Fibroblast of lung (primary cell): ENCODE measurements at regions not wholly inside any gene's neighbourhood (a gene's known extent, or its start where the extent isn't known, plus 50 kb on each side); places are given as distances from the start of the nearest gene placed in this dataset.
A peak's percentile ranks its signal among the peaks of the same experiment; 100 is the strongest.

Experiments
- DNase-seq, 2 donors: peaks; one replicate each; pipeline versions ENCODE4 v3.0.0 to v3.0.0-alpha.2; 2010; ENCODE audit warnings: low read depth in 2 of 2
- H2AFZ ChIP-seq: 2 replicates; pipeline ENCODE4 v1.5.1; 2012; ENCODE audit warnings: low read length, control low read depth, inconsistent platforms
- H3K27ac ChIP-seq: 2 replicates; pipeline ENCODE4 v1.5.1; 2011; ENCODE audit warnings: low read length, control low read depth; ENCODE audit not compliant: insufficient read depth
- H3K27me3 ChIP-seq: 2 replicates; pipeline ENCODE4 v1.5.1; 2011; ENCODE audit warnings: mild to moderate bottlenecking, low read length; ENCODE audit not compliant: control insufficient read depth, insufficient read depth
- H3K36me3 ChIP-seq: 2 replicates; pipeline ENCODE4 v1.5.1; 2011; ENCODE audit warnings: low read length; ENCODE audit not compliant: control insufficient read depth, insufficient read depth
- H3K4me1 ChIP-seq: 2 replicates; pipeline ENCODE4 v1.5.1; 2011; ENCODE audit warnings: low read length; ENCODE audit not compliant: control insufficient read depth, insufficient read depth; ENCODE audit errors: extremely low read depth
- H3K4me2 ChIP-seq: 2 replicates; pipeline ENCODE4 v1.5.1; 2011; ENCODE audit warnings: low read length, control low read depth; ENCODE audit not compliant: insufficient read depth; ENCODE audit errors: extremely low read depth
- H3K4me3 ChIP-seq, 4 experiments: fragments of 200-600 bp in 1 of 4; sonication (generic) in 1 of 4; replicated peaks in 1 of 4; 2 replicates each; pipeline ENCODE4 v1.5.1; 2011 to 2016; ENCODE audit warnings: low read length in 4 of 4, low read depth in 3 of 4, mild to moderate bottlenecking in 3 of 4, control low read depth in 2 of 4, inconsistent platforms in 1 of 4, mixed read lengths in 1 of 4; ENCODE audit not compliant: insufficient read depth in 1 of 4; ENCODE audit errors: control extremely low read depth in 1 of 4
- H3K79me2 ChIP-seq: 2 replicates; pipeline ENCODE4 v1.5.1; 2012; ENCODE audit warnings: mild to moderate bottlenecking, low read length, inconsistent platforms; ENCODE audit not compliant: control insufficient read depth, insufficient read depth
- H3K9ac ChIP-seq: 2 replicates; pipeline ENCODE4 v1.5.1; 2011; ENCODE audit warnings: mild to moderate bottlenecking, low read length, control low read depth; ENCODE audit not compliant: insufficient read depth
- H3K9me3 ChIP-seq: 2 replicates; pipeline ENCODE4 v1.5.1; 2012; ENCODE audit warnings: low read depth, low read length; ENCODE audit not compliant: control insufficient read depth, insufficient read depth
- H4K20me1 ChIP-seq: 2 replicates; pipeline ENCODE4 v1.5.1; 2011; ENCODE audit warnings: low read length; ENCODE audit not compliant: control insufficient read depth, insufficient read depth; ENCODE audit errors: extremely low read depth
- EZH2 ChIP-seq: IDR thresholded peaks from 2 replicates; pipeline ENCODE4 v1.5.1; 2012; ENCODE audit warnings: low read length, control low read depth, mild to moderate bottlenecking; ENCODE audit errors: missing control alignments
- TF ChIP-seq, protein P1 (sequence below), 2 donors: IDR thresholded peaks in 1 of 2; conservative IDR thresholded peaks in 1 of 2; 1 replicate in 1 of 2; 2 replicates in 1 of 2; pipeline ENCODE4 v1.5.1; 2011 to 2012; ENCODE audit warnings: low read length in 2 of 2, control low read depth in 1 of 2, inconsistent platforms in 1 of 2, low read depth in 1 of 2, mild to moderate bottlenecking in 1 of 2

DNA sequence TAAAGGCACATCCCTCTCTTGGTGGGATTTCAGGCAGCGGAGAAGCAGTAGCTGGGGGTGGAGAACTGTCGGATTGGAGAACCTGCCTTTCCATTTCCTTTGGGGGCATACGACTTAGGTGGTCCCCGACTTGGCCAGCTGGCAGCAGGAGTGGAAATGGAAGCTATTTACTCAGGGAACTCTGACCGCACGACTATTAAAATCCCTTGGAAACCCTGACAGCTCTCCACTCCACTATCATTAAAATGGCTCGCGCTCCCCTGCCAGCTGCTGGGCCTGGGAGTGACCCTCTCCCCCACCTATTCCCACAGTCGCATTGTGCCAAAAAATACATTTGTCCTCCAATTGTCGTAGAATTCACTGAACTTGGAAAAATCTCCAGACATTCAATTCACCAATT, 77.7 kb upstream of the APCDD1 start:
- Histone ChIP-seq H3K79me2 (no peaks in the 10 kb centered on the region), H3K9ac (no peak overlapping the region), H3K27ac (peak overlapping the region; percentile 80), H3K27me3 (no peaks in the 10 kb centered on the region), H4K20me1 (no peaks in the 10 kb centered on the region), H3K4me2 (no peak overlapping the region), H3K36me3 (no peaks in the 10 kb centered on the region), H3K4me1 (peaks cover 2% of the 10 kb centered on the region), H2AFZ (no peak overlapping the region), H3K4me3 (no peak overlapping the region), H3K9me3 (no peaks in the 10 kb centered on the region)
- DNase-seq, result peak in 1 of 2 donors; percentile 59
- TF ChIP-seq, protein P1, sequence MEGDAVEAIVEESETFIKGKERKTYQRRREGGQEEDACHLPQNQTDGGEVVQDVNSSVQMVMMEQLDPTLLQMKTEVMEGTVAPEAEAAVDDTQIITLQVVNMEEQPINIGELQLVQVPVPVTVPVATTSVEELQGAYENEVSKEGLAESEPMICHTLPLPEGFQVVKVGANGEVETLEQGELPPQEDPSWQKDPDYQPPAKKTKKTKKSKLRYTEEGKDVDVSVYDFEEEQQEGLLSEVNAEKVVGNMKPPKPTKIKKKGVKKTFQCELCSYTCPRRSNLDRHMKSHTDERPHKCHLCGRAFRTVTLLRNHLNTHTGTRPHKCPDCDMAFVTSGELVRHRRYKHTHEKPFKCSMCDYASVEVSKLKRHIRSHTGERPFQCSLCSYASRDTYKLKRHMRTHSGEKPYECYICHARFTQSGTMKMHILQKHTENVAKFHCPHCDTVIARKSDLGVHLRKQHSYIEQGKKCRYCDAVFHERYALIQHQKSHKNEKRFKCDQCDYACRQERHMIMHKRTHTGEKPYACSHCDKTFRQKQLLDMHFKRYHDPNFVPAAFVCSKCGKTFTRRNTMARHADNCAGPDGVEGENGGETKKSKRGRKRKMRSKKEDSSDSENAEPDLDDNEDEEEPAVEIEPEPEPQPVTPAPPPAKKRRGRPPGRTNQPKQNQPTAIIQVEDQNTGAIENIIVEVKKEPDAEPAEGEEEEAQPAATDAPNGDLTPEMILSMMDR (conservative IDR thresholded peaks at IDR 0.05 in 1 of 2, IDR thresholded peaks at IDR 0.05 in 1 of 2; ENCODE audit: low read depth in 1 of 2, low read length in 2 of 2), result no peak
- TF ChIP-seq EZH2, result no peak

DNA sequence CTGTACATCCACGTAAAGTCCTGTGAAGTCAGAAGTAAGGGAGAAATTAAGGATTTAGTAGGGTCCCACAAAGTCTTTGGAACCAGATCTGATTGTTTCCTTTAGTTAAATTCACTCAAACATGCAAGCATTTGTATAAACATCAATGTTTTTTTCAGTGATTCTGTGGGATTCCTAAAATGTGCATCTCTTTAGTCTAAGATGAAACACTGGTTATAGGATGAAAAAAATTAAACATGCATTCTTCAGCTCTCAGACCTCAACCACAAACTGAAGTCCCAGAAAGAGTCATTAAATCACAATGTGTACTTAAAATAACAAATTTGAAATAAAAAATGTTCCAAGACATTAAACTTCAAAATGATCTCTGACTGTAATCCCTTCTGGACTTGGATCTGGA, 76.5 kb upstream of the APCDD1 start:
- no peaks in the 10 kb centered on the region for H3K36me3 ChIP-seq
- H3K79me2 ChIP-seq, result no peaks in the 10 kb centered on the region
- H3K9ac ChIP-seq, result no peak overlapping the region
- peak overlapping the region; percentile 80 for H3K27ac ChIP-seq
- H3K4me2 ChIP-seq, result peak overlapping the region; percentile 82
- no peak overlapping the region for H2AFZ ChIP-seq
- peak; percentile 40 to 83 for DNase-seq
- TF ChIP-seq, protein P1 (conservative IDR thresholded peaks at IDR 0.05 in 1 of 2, IDR thresholded peaks at IDR 0.05 in 1 of 2; ENCODE audit: low read depth in 1 of 2, low read length in 2 of 2), result no peak
- TF ChIP-seq EZH2, result no peak
- H3K9me3 ChIP-seq, result no peaks in the 10 kb centered on the region
- H3K4me3 ChIP-seq, result no peak overlapping the region
- H3K4me1 ChIP-seq, result peaks cover 2% of the 10 kb centered on the region
- no peaks in the 10 kb centered on the region for H3K27me3 ChIP-seq
- H4K20me1 ChIP-seq, result no peaks in the 10 kb centered on the region

DNA sequence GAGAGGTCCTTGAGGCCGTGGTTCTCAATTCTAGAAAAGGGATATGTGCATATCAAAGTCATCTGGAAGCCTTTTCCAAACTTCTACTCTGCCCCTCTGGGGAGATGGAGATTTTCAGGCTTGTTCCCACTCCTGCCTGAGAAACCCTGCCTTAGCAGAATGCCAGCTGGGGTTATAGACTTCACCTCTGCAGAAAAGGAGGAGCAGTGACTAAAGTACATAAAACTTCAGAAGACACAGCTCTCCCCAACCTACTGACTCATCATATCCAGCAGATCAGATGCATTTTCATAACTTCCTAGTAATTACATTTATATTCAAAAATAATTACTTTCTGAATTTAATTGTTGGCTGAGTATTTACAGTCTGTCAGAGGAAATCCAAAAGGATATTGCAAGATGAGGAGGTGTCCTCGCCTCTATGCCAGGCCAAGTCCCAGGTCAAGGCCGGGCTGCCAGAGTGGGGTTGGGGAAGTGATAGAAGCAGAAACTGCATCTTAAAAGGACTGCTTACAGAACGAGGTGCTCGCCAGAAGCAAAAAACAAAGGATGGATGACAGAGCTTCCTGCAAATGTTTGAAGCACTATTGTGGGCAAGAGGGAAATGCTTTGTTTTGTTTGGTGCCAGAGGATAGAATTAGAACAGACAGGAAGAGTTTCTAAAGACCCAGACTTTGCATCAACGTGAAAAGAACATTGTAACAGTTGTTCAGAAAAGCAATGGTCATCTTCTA, 75.6 kb upstream of the APCDD1 start:
- H3K9me3 ChIP-seq, result no peaks in the 10 kb centered on the region
- DNase-seq, result peak in 1 of 2 donors; percentile 66
- no peaks in the 10 kb centered on the region for H3K79me2 ChIP-seq
- no peak overlapping the region for H2AFZ ChIP-seq
- no peak overlapping the region for H3K9ac ChIP-seq
- H3K27ac ChIP-seq, result peak overlapping the region; percentile 60
- H3K36me3 ChIP-seq, result no peaks in the 10 kb centered on the region
- no peak overlapping the region for H3K4me3 ChIP-seq
- H3K27me3 ChIP-seq, result no peaks in the 10 kb centered on the region
- peak overlapping the region; percentile 7 for H3K4me2 ChIP-seq
- peaks cover 2% of the 10 kb centered on the region for H3K4me1 ChIP-seq
- no peaks in the 10 kb centered on the region for H4K20me1 ChIP-seq
- TF ChIP-seq, protein P1 (conservative IDR thresholded peaks at IDR 0.05 in 1 of 2, IDR thresholded peaks at IDR 0.05 in 1 of 2; ENCODE audit: low read depth in 1 of 2, low read length in 2 of 2), result no peak
- TF ChIP-seq EZH2, result no peak
